SK-N-SH treated with all-trans-retinoic acid at 6 μM for 48 hours (cell line): ENCODE measurements at regions not wholly inside any gene's neighbourhood (a gene's known extent, or its start where the extent isn't known, plus 50 kb on each side); places are given as distances from the start of the nearest gene placed in this dataset.

Source experiments
- ATAC-seq: fragments of 200-7000 bp; cut with Tn5 transposase; 3 replicates; pipeline ENCODE4 v1.9.1; 2020; ENCODE audit warnings: mild to moderate bottlenecking, moderate library complexity
- ARNTL ChIP-seq: fragments of 450-650 bp; formaldehyde crosslinking; IDR thresholded peaks from 2 replicates; pipeline ENCODE4 v1.5.0; 2020; ENCODE audit warnings: low read depth, mild to moderate bottlenecking, moderate library complexity, borderline replicate concordance
- BACH2 ChIP-seq: fragments of 250-450 bp; sonication (Bioruptor Pico); IDR thresholded peaks from 2 replicates; pipeline ENCODE4 v1.9.0; 2021; ENCODE audit warnings: mild to moderate bottlenecking, borderline replicate concordance
- CREB5 ChIP-seq: fragments of 250-450 bp; sonication (Bioruptor Pico); IDR thresholded peaks from 2 replicates; pipeline ENCODE4 v1.5.1; 2020; ENCODE audit warnings: low read depth, mild to moderate bottlenecking, moderate library complexity
- CSDC2 ChIP-seq: fragments of 250-450 bp; sonication (Bioruptor Pico); IDR thresholded peaks from 2 replicates; pipeline ENCODE4 v1.5.0; 2020; ENCODE audit warnings: mild to moderate bottlenecking, moderate library complexity
- CSRNP3 ChIP-seq: fragments of 250-450 bp; sonication (Bioruptor Pico); IDR thresholded peaks from 2 replicates; pipeline ENCODE4 v1.5.1; 2021; ENCODE audit warnings: mild to moderate bottlenecking, moderate library complexity
- ESRRG ChIP-seq: fragments of 250-450 bp; sonication (Bioruptor Pico); IDR thresholded peaks from 2 replicates; pipeline ENCODE4 v1.6.1; 2021; ENCODE audit warnings: mild to moderate bottlenecking
- GLIS3 ChIP-seq: fragments of 250-450 bp; sonication (Bioruptor Pico); IDR thresholded peaks from 2 replicates; pipeline ENCODE4 v1.5.0; 2020; ENCODE audit warnings: mild to moderate bottlenecking, moderate library complexity
- ISL1 ChIP-seq: fragments of 250-450 bp; sonication (Bioruptor Pico); IDR thresholded peaks from 2 replicates; pipeline ENCODE4 v2.1.2; 2022; ENCODE audit warnings: mild to moderate bottlenecking, moderate library complexity
- PATZ1 ChIP-seq: fragments of 250-450 bp; sonication (Bioruptor Pico); IDR thresholded peaks from 2 replicates; pipeline ENCODE4 v1.8.0; 2020; ENCODE audit warnings: mild to moderate bottlenecking, moderate library complexity, borderline replicate concordance
- POU6F1 ChIP-seq: fragments of 250-450 bp; sonication (Bioruptor Pico); IDR thresholded peaks from 2 replicates; pipeline ENCODE4 v1.8.0; 2021; ENCODE audit warnings: low read depth, mild to moderate bottlenecking, moderate library complexity, borderline replicate concordance
- PPARA ChIP-seq: fragments of 250-450 bp; sonication (Bioruptor Pico); IDR thresholded peaks from 2 replicates; pipeline ENCODE4 v1.5.0; 2020; ENCODE audit warnings: mild to moderate bottlenecking, borderline replicate concordance
- RARB ChIP-seq: fragments of 250-450 bp; sonication (Bioruptor Pico); IDR thresholded peaks from 2 replicates; pipeline ENCODE4 v1.8.0; 2021; ENCODE audit warnings: mild to moderate bottlenecking, moderate library complexity
- SNAI2 ChIP-seq: fragments of 250-450 bp; sonication (Bioruptor Pico); IDR thresholded peaks from 2 replicates; pipeline ENCODE4 v1.5.0; 2020; ENCODE audit warnings: mild to moderate bottlenecking, moderate library complexity
- TCF4 ChIP-seq: fragments of 250-450 bp; sonication (Bioruptor Pico); IDR thresholded peaks from 2 replicates; pipeline ENCODE4 v1.8.0; 2021; ENCODE audit warnings: mild to moderate bottlenecking, moderate library complexity, borderline replicate concordance
- TOX ChIP-seq: fragments of 250-450 bp; sonication (Bioruptor Pico); IDR thresholded peaks from 2 replicates; pipeline ENCODE4 v1.8.0; 2021; ENCODE audit warnings: mild to moderate bottlenecking, moderate library complexity, borderline replicate concordance
- ZFP3 ChIP-seq: fragments of 250-450 bp; sonication (Bioruptor Pico); IDR thresholded peaks from 2 replicates; pipeline ENCODE4 v1.5.0; 2020; ENCODE audit warnings: mild to moderate bottlenecking, moderate library complexity
- ZFP30 ChIP-seq: fragments of 450-650 bp; formaldehyde crosslinking; IDR thresholded peaks from 2 replicates; pipeline ENCODE4 v1.5.0; 2022; ENCODE audit warnings: mild to moderate bottlenecking, moderate library complexity
- ZNF565 ChIP-seq: fragments of 450-650 bp; formaldehyde crosslinking; conservative IDR thresholded peaks from 2 replicates; pipeline ENCODE4 v1.5.0; 2020; ENCODE audit warnings: low read depth, mild to moderate bottlenecking, moderate library complexity
- ZNF70 ChIP-seq: fragments of 450-650 bp; formaldehyde crosslinking; IDR thresholded peaks from 2 replicates; pipeline ENCODE4 v1.5.0; 2020; ENCODE audit warnings: mild to moderate bottlenecking, moderate library complexity
- ZNF8 ChIP-seq: fragments of 450-650 bp; formaldehyde crosslinking; IDR thresholded peaks from 2 replicates; pipeline ENCODE4 v1.5.0; 2020; ENCODE audit warnings: mild to moderate bottlenecking, moderate library complexity

GRCh38 chr15:62931650-62932049 is 110.9 kb upstream of the TPM1 start (continued):
- no peak for TF ChIP-seq PATZ1 (CRISPR knock-in tag)
- no peak for TF ChIP-seq CREB5 (CRISPR knock-in tag)
- TF ChIP-seq ZNF70 (CRISPR knock-in tag): no peak
- TF ChIP-seq CSRNP3 (CRISPR knock-in tag): no peak
- TF ChIP-seq ZFP30 (CRISPR knock-in tag): no peak
- no peak for TF ChIP-seq BACH2 (CRISPR knock-in tag)
- TF ChIP-seq ESRRG (CRISPR knock-in tag): no peak
- TF ChIP-seq ZNF8 (CRISPR knock-in tag): no peak
- TF ChIP-seq ISL1 (CRISPR knock-in tag): no peak
- TF ChIP-seq PPARA (CRISPR knock-in tag): no peak

- TF ChIP-seq ZNF565 (CRISPR knock-in tag): no peak
- TF ChIP-seq CSDC2: no peak
- no peak for TF ChIP-seq SNAI2 (CRISPR knock-in tag)
- TF ChIP-seq ZNF8 (CRISPR knock-in tag): no peak
- TF ChIP-seq BACH2 (CRISPR knock-in tag): no peak
- no peak for TF ChIP-seq CSRNP3 (CRISPR knock-in tag)
- no peak for TF ChIP-seq ZNF70 (CRISPR knock-in tag)
- TF ChIP-seq GLIS3: no peak
- no peak for TF ChIP-seq CREB5 (CRISPR knock-in tag)
- no peak for TF ChIP-seq ISL1 (CRISPR knock-in tag)
- TF ChIP-seq TOX (CRISPR knock-in tag): no peak
- no peak for TF ChIP-seq ZFP3
- TF ChIP-seq TCF4 (CRISPR knock-in tag): no peak
- peak; percentile 0; the same call in 2 of the 3 replicates for ATAC-seq
Measured at GRCh38 chr15:62932436-62932835, 110.1 kb upstream of the TPM1 start.

GRCh38 chr15:62933386-62933785 is 109.2 kb upstream of the TPM1 start:
- TF ChIP-seq TCF4 (CRISPR knock-in tag): no peak
- TF ChIP-seq ESRRG (CRISPR knock-in tag): no peak
- TF ChIP-seq ARNTL (CRISPR knock-in tag): no peak
- TF ChIP-seq ISL1 (CRISPR knock-in tag): no peak
- no peak for TF ChIP-seq ZNF8 (CRISPR knock-in tag)
- no peak for TF ChIP-seq ZFP3
- TF ChIP-seq POU6F1: no peak
- no peak for TF ChIP-seq CSDC2
- TF ChIP-seq CREB5 (CRISPR knock-in tag): no peak
- TF ChIP-seq GLIS3: no peak
- no peak for TF ChIP-seq RARB (CRISPR knock-in tag)
- no peak for TF ChIP-seq PATZ1 (CRISPR knock-in tag)
- no peak for TF ChIP-seq ZNF70 (CRISPR knock-in tag)
- ATAC-seq: no peak
